GM12878 (cell line): ENCODE measurements at regions not wholly inside any gene's neighbourhood (a gene's known extent, or its start where the extent isn't known, plus 50 kb on each side); places are given as distances from the start of the nearest gene placed in this dataset.

Experiments
- CBFB ChIP-seq: IDR thresholded peaks from 2 replicates; pipeline ENCODE4 v1.6.1; 2016; ENCODE audit warnings: antibody characterized with exemption, low read depth
- CTCF ChIP-seq, 3 experiments: IDR thresholded peaks in 2 of 3; conservative IDR thresholded peaks in 1 of 3; 2 replicates each; pipeline ENCODE4 v1.5.1; 2011; ENCODE audit warnings: low read depth in 3 of 3, low read length in 3 of 3, mild to moderate bottlenecking in 3 of 3, control low read depth in 2 of 3, moderate library complexity in 2 of 3, inconsistent platforms in 1 of 3, mixed read lengths in 1 of 3; ENCODE audit not compliant: control insufficient read depth in 2 of 3, insufficient read depth in 1 of 3; ENCODE audit errors: extremely low read depth in 1 of 3
- EGR1 ChIP-seq, 2 experiments: IDR thresholded peaks; 1 replicate in 1 of 2; 2 replicates in 1 of 2; pipeline ENCODE4 v1.6.1; 2011 to 2012; ENCODE audit warnings: low read depth in 2 of 2, low read length in 2 of 2, borderline replicate concordance in 1 of 2, mild to moderate bottlenecking in 1 of 2, moderate library complexity in 1 of 2
- ETV6 ChIP-seq, 2 experiments: fragments of 450-650 bp in 1 of 2; IDR thresholded peaks in 1 of 2; conservative IDR thresholded peaks in 1 of 2; 2 replicates each; pipeline ENCODE4 v1.6.1; 2014; ENCODE audit warnings: antibody characterized with exemption in 1 of 2, borderline replicate concordance in 1 of 2, low read depth in 1 of 2, mild to moderate bottlenecking in 1 of 2, moderate library complexity in 1 of 2
- GABPA ChIP-seq: IDR thresholded peaks from 2 replicates; pipeline ENCODE4 v1.6.1; 2014; ENCODE audit warnings: antibody characterized with exemption, low read depth, mild to moderate bottlenecking, inconsistent platforms
- NFIC ChIP-seq: IDR thresholded peaks from 2 replicates; pipeline ENCODE4 v1.6.1; 2012; ENCODE audit warnings: low read depth, mild to moderate bottlenecking, inconsistent platforms, low read length, moderate library complexity
- POLR2AphosphoS5 ChIP-seq: IDR thresholded peaks from 2 replicates; pipeline ENCODE4 v1.6.1; 2011; ENCODE audit warnings: mild to moderate bottlenecking, low read length, inconsistent platforms
- USF2 ChIP-seq: IDR thresholded peaks from 2 replicates; pipeline ENCODE4 v1.6.1; 2011; ENCODE audit warnings: low read depth, low read length, improper control_type of control experiment, borderline replicate concordance

DNA sequence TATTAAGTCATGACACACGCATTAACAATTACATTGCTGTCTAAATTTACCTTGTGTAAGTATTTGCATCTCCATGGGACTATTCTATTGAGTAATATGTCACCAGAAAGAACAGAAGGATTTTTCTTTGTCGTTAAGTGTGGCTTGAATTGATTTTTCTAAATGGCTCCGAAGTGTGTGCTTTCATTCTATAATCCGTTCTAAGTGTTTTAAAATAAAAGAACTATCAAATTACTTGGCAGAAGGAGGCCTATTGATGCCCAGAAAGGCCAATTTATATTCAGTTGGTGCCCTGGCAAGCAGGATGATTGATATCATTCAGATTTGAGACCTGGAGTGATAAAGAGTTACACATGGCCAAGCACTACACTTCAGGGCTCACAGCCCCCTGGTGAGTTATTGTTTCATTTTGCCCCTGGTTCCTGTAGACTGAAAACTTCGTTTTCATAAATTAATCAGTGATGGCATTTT, 538.9 kb upstream of the ANO5 start:
- TF ChIP-seq POLR2AphosphoS5 (no peak), EGR1 (IDR thresholded peaks at IDR 0.05; ENCODE audit: borderline replicate concordance in 1 of 2, low read depth in 2 of 2, low read length in 2 of 2) (no peak), GABPA (no peak), ETV6 (conservative IDR thresholded peaks at IDR 0.05 in 1 of 2, IDR thresholded peaks at IDR 0.05 in 1 of 2; ENCODE audit: borderline replicate concordance in 1 of 2, low read depth in 1 of 2) (no peak), CBFB (no peak), CTCF (IDR thresholded peaks at IDR 0.05 in 2 of 3, conservative IDR thresholded peaks at IDR 0.05 in 1 of 3; ENCODE audit: control insufficient read depth in 2 of 3, extremely low read depth in 1 of 3, insufficient read depth in 1 of 3, low read depth in 3 of 3, low read length in 3 of 3) (no peak), NFIC (no peak), USF2 (no peak)
